ENCODE measurements at regions not wholly inside any gene's neighbourhood (a gene's known extent, or its start where the extent isn't known, plus 50 kb on each side); places are given as distances from the start of the nearest gene placed in this dataset.
"Not testable (repeated sequence)": the region's sequence is repeated elsewhere in the genome, so short reads cannot be mapped to it uniquely, and the experiment has no call there.

GRCh38 chr2:167646557-167646956 lies 600.8 kb downstream of the STK39 start:
- DNase-seq (ENCODE audit: low spot score), result no peak
- no peaks in the 10 kb centered on the region for H3K9me3 Mint-ChIP-seq (ENCODE audit: unreplicated experiment)
- no peak for TF ChIP-seq CTCF (IDR thresholded peaks at IDR 0.05; ENCODE audit: unreplicated experiment)
- no peaks in the 10 kb centered on the region for H3K36me3 Mint-ChIP-seq (ENCODE audit: low read depth, unreplicated experiment)
- no peak overlapping the region for H3K27ac Mint-ChIP-seq (ENCODE audit: unreplicated experiment)
- H3K4me1 Mint-ChIP-seq (ENCODE audit: unreplicated experiment), result peaks cover 13% of the 10 kb centered on the region
- no peak overlapping the region for H3K4me3 Mint-ChIP-seq (ENCODE audit: unreplicated experiment)
- H3K27me3 Mint-ChIP-seq (ENCODE audit: unreplicated experiment), result no peaks in the 10 kb centered on the region

DNA sequence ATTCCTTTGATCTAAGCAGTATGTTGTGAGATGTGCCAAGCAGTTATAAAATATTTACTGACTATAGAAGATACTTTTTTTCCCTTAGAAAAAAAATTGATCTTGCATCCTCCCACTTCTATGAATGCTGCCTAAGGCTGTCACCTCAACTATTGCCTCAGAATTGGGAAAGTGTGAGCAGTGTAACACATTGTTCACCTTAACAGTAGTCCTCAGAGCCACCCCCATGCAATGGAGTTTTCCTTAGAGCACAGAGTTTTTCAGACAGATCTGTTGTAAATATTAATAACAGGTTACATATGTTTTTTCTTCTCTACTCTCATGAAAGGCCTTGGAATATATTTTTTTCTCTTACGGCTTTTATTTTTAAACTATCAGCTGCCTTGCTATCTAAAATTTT lies 607.3 kb downstream of the STK39 start:
- no peak for TF ChIP-seq CTCF (IDR thresholded peaks at IDR 0.05; ENCODE audit: unreplicated experiment)
- H3K27ac Mint-ChIP-seq (ENCODE audit: unreplicated experiment), result no peak overlapping the region
- peaks cover under 1% of the 10 kb centered on the region for H3K27me3 Mint-ChIP-seq (ENCODE audit: unreplicated experiment)
- DNase-seq (ENCODE audit: low spot score), result no peak
- no peaks in the 10 kb centered on the region for H3K36me3 Mint-ChIP-seq (ENCODE audit: low read depth, unreplicated experiment)
- no peaks in the 10 kb centered on the region for H3K9me3 Mint-ChIP-seq (ENCODE audit: unreplicated experiment)
- H3K4me3 Mint-ChIP-seq (ENCODE audit: unreplicated experiment), result no peak overlapping the region
- H3K4me1 Mint-ChIP-seq (ENCODE audit: unreplicated experiment), result peaks cover 16% of the 10 kb centered on the region

DNA sequence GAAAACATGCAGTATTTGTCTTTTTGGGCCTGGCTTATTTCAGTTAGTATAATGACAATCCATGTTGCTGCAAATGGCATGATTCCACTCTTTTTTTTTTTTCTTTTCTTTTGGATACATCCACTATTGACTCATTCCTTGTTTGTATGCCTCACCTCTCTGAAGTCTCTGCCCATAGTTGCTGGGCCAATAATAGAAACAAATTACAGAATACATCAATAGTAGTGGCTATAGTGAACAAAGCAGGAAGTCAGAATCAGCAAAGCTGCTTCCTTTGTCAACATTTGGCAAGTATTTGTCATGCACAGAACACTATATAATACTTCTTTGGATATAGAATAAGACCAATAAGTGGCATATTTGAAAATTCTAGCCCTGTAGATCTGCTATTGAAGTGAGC lies 609.7 kb downstream of the STK39 start:
- Mint-ChIP-seq H3K36me3 (ENCODE audit: low read depth, unreplicated experiment) (no peaks in the 10 kb centered on the region), H3K27ac (ENCODE audit: unreplicated experiment) (no peak overlapping the region), H3K27me3 (ENCODE audit: unreplicated experiment) (peaks cover 5% of the 10 kb centered on the region), H3K4me3 (ENCODE audit: unreplicated experiment) (no peak overlapping the region), H3K4me1 (ENCODE audit: unreplicated experiment) (peaks cover 23% of the 10 kb centered on the region), H3K9me3 (ENCODE audit: unreplicated experiment) (no peaks in the 10 kb centered on the region)
- no peak for DNase-seq (ENCODE audit: low spot score)
- TF ChIP-seq CTCF (IDR thresholded peaks at IDR 0.05; ENCODE audit: unreplicated experiment), result no peak

- not testable (repeated sequence) for H3K4me3 Mint-ChIP-seq (ENCODE audit: unreplicated experiment); H3K27me3 Mint-ChIP-seq (ENCODE audit: unreplicated experiment); H3K9me3 Mint-ChIP-seq (ENCODE audit: unreplicated experiment); H3K27ac Mint-ChIP-seq (ENCODE audit: unreplicated experiment); DNase-seq (ENCODE audit: low spot score); H3K36me3 Mint-ChIP-seq (ENCODE audit: low read depth, unreplicated experiment)
- H3K4me1 Mint-ChIP-seq (ENCODE audit: unreplicated experiment), result peaks cover 12% of the 10 kb centered on the region
These were observed 615.1 kb downstream of the STK39 start for GRCh38 chr2:167632271-167632670.

GRCh38 chr2:167626961-167627360 lies 620.4 kb downstream of the STK39 start:
- Mint-ChIP-seq H3K9me3 (ENCODE audit: unreplicated experiment) (no peaks in the 10 kb centered on the region), H3K27me3 (ENCODE audit: unreplicated experiment) (peaks cover 1% of the 10 kb centered on the region), H3K36me3 (ENCODE audit: low read depth, unreplicated experiment) (no peaks in the 10 kb centered on the region), H3K4me1 (ENCODE audit: unreplicated experiment) (peaks cover 3% of the 10 kb centered on the region), H3K4me3 (ENCODE audit: unreplicated experiment) (no peak overlapping the region), H3K27ac (ENCODE audit: unreplicated experiment) (no peak overlapping the region)
- DNase-seq (ENCODE audit: low spot score), result no peak
- no peak for TF ChIP-seq CTCF (IDR thresholded peaks at IDR 0.05; ENCODE audit: unreplicated experiment)

DNA sequence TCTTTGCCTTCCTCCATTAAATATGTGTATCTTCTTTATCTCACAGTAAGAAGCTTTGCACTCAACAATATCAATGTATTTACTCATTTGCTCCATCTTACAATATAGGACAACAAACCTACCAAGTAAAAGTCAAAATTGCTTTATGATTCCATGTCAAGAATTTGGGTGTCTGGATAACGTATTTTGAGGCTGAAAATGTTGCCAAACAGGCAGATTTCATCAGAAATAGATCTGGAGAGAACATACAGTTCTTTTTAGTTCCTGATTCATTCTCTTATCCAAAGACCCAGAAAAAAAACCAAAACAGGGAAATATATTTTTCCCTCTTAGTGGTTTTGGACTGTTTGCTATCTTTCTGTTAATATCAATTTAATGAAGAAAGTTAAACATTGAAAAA lies 621.1 kb downstream of the STK39 start:
- Mint-ChIP-seq H3K27me3 (ENCODE audit: unreplicated experiment) (peaks cover 1% of the 10 kb centered on the region), H3K9me3 (ENCODE audit: unreplicated experiment) (no peaks in the 10 kb centered on the region), H3K27ac (ENCODE audit: unreplicated experiment) (no peak overlapping the region), H3K36me3 (ENCODE audit: low read depth, unreplicated experiment) (no peaks in the 10 kb centered on the region), H3K4me1 (ENCODE audit: unreplicated experiment) (peaks cover 3% of the 10 kb centered on the region), H3K4me3 (ENCODE audit: unreplicated experiment) (no peak overlapping the region)
- no peak for DNase-seq (ENCODE audit: low spot score)
- TF ChIP-seq CTCF (IDR thresholded peaks at IDR 0.05; ENCODE audit: unreplicated experiment), result no peak

Data from endothelial cell (in vitro differentiated cells).